Ovary (tissue), 3 donors: ENCODE measurements at regions not wholly inside any gene's neighbourhood (a gene's known extent, or its start where the extent isn't known, plus 50 kb on each side); places are given as distances from the start of the nearest gene placed in this dataset.

Source experiments
- POLR2A ChIP-seq: fragments of 450-650 bp; IDR thresholded peaks from one replicate; pipeline ENCODE4 v1.6.1; 2017; ENCODE audit warnings: antibody characterized with exemption, mild to moderate bottlenecking, moderate library complexity
- TF ChIP-seq, protein P1 (sequence below), 3 donors: fragments of 450-650 bp in 2 of 3; fragments of 200-600 bp in 1 of 3; IDR thresholded peaks; one replicate each; pipeline versions ENCODE4 v1.5.1 to v1.8.0; 2016 to 2022; ENCODE audit warnings: antibody characterized with exemption in 3 of 3, mild to moderate bottlenecking in 1 of 3
- donor health status: DM: no; HTN: no; CAD: no.

DNA sequence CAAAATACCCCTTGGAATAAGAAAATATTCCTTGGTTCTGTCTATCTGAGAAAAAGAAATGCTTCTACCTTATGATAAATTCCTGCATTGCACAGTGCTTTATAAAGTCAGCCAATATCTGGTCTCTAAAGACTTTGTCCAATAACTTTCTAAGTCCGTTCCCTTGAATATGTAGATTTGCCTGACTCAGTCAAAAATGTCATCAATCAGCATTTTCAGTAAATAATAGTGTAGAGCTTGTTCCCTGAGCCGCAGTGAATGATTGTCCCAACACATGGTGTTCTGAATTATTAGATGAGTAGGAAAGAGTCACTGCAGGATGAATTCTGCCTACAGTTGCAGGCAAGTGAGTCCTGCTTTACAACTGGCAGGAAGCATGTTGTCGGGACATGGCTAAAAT is 316.8 kb upstream of the RBMS1 start:
- TF ChIP-seq, protein P1, sequence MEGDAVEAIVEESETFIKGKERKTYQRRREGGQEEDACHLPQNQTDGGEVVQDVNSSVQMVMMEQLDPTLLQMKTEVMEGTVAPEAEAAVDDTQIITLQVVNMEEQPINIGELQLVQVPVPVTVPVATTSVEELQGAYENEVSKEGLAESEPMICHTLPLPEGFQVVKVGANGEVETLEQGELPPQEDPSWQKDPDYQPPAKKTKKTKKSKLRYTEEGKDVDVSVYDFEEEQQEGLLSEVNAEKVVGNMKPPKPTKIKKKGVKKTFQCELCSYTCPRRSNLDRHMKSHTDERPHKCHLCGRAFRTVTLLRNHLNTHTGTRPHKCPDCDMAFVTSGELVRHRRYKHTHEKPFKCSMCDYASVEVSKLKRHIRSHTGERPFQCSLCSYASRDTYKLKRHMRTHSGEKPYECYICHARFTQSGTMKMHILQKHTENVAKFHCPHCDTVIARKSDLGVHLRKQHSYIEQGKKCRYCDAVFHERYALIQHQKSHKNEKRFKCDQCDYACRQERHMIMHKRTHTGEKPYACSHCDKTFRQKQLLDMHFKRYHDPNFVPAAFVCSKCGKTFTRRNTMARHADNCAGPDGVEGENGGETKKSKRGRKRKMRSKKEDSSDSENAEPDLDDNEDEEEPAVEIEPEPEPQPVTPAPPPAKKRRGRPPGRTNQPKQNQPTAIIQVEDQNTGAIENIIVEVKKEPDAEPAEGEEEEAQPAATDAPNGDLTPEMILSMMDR (IDR thresholded peaks at IDR 0.05): no peak
- no peak for TF ChIP-seq POLR2A
